Neural cell (in vitro differentiated cells): ENCODE measurements at regions not wholly inside any gene's neighbourhood (a gene's known extent, or its start where the extent isn't known, plus 50 kb on each side); places are given as distances from the start of the nearest gene placed in this dataset.

Experiments
- CTCF ChIP-seq: fragments of 450-650 bp; IDR thresholded peaks from 2 replicates; pipeline ENCODE4 v1.5.1; 2014; ENCODE audit warnings: antibody characterized with exemption, mild to moderate bottlenecking, moderate library complexity; ENCODE audit not compliant: poor library complexity, severe bottlenecking
- EP300 ChIP-seq: fragments of 450-650 bp; conservative IDR thresholded peaks from 2 replicates; pipeline ENCODE4 v1.6.1; 2014; ENCODE audit warnings: antibody characterized with exemption, mild to moderate bottlenecking, moderate library complexity; ENCODE audit not compliant: poor library complexity, severe bottlenecking
- EZH2 ChIP-seq: fragments of 200-600, 300-800 bp; shearing (Covaris generic), sonication (generic); IDR thresholded peaks from 2 replicates; pipeline ENCODE4 v1.6.1; 2014; ENCODE audit warnings: antibody characterized with exemption, low read length, borderline replicate concordance, mild to moderate bottlenecking; ENCODE audit not compliant: insufficient read depth, poor library complexity, severe bottlenecking
- MXI1 ChIP-seq: fragments of 450-650 bp; conservative IDR thresholded peaks from 2 replicates; pipeline ENCODE4 v1.6.1; 2014; ENCODE audit warnings: antibody characterized with exemption, mild to moderate bottlenecking; ENCODE audit not compliant: poor library complexity, severe bottlenecking
- POLR2AphosphoS5 ChIP-seq: IDR thresholded peaks from 2 replicates; pipeline ENCODE4 v1.6.1; 2012
- RAD21 ChIP-seq: fragments of 450-650 bp; conservative IDR thresholded peaks from 2 replicates; pipeline ENCODE4 v1.6.1; 2014; ENCODE audit warnings: antibody characterized with exemption, mild to moderate bottlenecking, moderate library complexity
- REST ChIP-seq: IDR thresholded peaks from 2 replicates; pipeline ENCODE4 v1.6.1; 2012; ENCODE audit warnings: borderline replicate concordance
- TAF1 ChIP-seq: IDR thresholded peaks from 2 replicates; pipeline ENCODE4 v1.6.1; 2012; ENCODE audit warnings: low read depth

DNA sequence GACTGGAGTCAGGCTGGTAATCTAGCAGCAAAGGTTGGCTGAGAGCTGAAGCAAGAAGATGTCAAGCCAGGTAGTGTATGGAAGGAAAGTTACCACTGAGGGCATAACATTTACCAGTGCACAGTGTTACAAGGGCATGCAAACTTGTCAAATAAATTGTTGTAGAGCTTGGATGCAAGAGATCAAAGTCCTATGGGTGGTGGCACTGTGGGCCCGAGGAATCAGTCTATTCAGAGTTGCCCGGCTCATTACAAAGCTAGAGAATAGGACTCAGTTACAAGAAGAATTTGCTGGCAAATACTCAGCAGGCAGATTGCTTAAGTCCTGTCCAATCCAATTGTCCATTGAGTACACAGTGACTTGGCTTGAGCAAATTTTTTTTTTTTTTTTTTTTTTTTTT is 2043.8 kb downstream of the ARAP2 start:
- no peak for TF ChIP-seq CTCF
- no peak for TF ChIP-seq POLR2AphosphoS5
- TF ChIP-seq EZH2, result no peak
- TF ChIP-seq RAD21, result no peak
- TF ChIP-seq TAF1, result no peak
- TF ChIP-seq EP300, result no peak
- TF ChIP-seq MXI1, result no peak
- TF ChIP-seq REST, result no peak
